ENCODE measurements at regions not wholly inside any gene's neighbourhood (a gene's known extent, or its start where the extent isn't known, plus 50 kb on each side); places are given as distances from the start of the nearest gene placed in this dataset.

DNA sequence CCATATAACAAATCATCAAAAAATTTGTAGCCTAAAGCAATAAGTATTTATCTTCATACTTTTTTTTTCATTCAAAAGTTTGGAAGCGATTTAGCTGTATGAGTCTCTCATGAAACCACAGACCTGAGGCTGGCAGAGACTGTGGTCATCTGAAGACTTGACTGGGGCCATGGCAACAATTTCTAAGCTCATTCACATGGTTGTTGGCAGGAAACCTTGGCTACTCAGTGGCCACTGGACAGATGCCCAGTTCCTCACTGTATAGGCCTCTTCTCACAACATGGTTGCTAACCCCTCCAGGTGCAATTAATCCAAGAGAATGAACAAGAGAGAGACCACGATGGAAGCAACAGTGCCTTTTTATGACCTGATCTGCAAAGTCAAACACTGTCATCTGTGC is 235.9 kb downstream of the BTBD3 start:
- TF ChIP-seq EZH2 (IDR thresholded peaks at IDR 0.05; ENCODE audit: insufficient read depth, low read length) = no peak
- TF ChIP-seq, protein P1, sequence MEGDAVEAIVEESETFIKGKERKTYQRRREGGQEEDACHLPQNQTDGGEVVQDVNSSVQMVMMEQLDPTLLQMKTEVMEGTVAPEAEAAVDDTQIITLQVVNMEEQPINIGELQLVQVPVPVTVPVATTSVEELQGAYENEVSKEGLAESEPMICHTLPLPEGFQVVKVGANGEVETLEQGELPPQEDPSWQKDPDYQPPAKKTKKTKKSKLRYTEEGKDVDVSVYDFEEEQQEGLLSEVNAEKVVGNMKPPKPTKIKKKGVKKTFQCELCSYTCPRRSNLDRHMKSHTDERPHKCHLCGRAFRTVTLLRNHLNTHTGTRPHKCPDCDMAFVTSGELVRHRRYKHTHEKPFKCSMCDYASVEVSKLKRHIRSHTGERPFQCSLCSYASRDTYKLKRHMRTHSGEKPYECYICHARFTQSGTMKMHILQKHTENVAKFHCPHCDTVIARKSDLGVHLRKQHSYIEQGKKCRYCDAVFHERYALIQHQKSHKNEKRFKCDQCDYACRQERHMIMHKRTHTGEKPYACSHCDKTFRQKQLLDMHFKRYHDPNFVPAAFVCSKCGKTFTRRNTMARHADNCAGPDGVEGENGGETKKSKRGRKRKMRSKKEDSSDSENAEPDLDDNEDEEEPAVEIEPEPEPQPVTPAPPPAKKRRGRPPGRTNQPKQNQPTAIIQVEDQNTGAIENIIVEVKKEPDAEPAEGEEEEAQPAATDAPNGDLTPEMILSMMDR (IDR thresholded peaks at IDR 0.05; ENCODE audit: insufficient read depth, low read depth, low read length) = no peak
